Keratinocyte (primary cell): ENCODE measurements at regions not wholly inside any gene's neighbourhood (a gene's known extent, or its start where the extent isn't known, plus 50 kb on each side); places are given as distances from the start of the nearest gene placed in this dataset.

Experiments used
- DNase-seq: peaks from one replicate; pipeline ENCODE4 v3.0.0-alpha.2; 2011; ENCODE audit warnings: low read depth, missing footprints, low spot score
- FAIRE-seq: peaks from 2 replicates; lab custom pipeline; 2011; peaks lifted over from hg19 to GRCh38; lab: Jason Lieb, UNC
- H2AFZ ChIP-seq: 2 replicates; pipeline ENCODE4 v1.6.0; 2012; ENCODE audit warnings: low read length, control low read depth, inconsistent platforms; ENCODE audit not compliant: control insufficient read depth
- H3K27ac ChIP-seq: 2 replicates; pipeline ENCODE4 v1.5.1; 2011; ENCODE audit warnings: low read length; ENCODE audit not compliant: control insufficient read depth, insufficient read depth
- H3K27me3 ChIP-seq: 3 replicates; pipeline ENCODE4 v1.6.0; 2011; ENCODE audit warnings: low read length; ENCODE audit not compliant: control insufficient read depth, insufficient read depth; ENCODE audit errors: extremely low read depth
- H3K36me3 ChIP-seq, 2 experiments: 2 replicates in 1 of 2; 3 replicates in 1 of 2; pipeline ENCODE4 v1.5.1; 2011; ENCODE audit warnings: low read length in 2 of 2, mild to moderate bottlenecking in 1 of 2; ENCODE audit not compliant: control insufficient read depth in 2 of 2, insufficient read depth in 2 of 2; ENCODE audit errors: extremely low read depth in 1 of 2
- H3K4me1 ChIP-seq: 3 replicates; pipeline ENCODE4 v1.5.1; 2011; ENCODE audit warnings: low read length; ENCODE audit not compliant: control insufficient read depth, insufficient read depth; ENCODE audit errors: extremely low read depth
- H3K4me2 ChIP-seq: 3 replicates; pipeline ENCODE4 v1.6.0; 2011; ENCODE audit warnings: low read depth, low read length; ENCODE audit not compliant: control insufficient read depth, insufficient read depth; ENCODE audit errors: extremely low read depth
- H3K4me3 ChIP-seq, 3 experiments: fragments of 200-600 bp in 1 of 3; sonication (generic) in 1 of 3; 2 replicates in 2 of 3; 3 replicates in 1 of 3; pipeline ENCODE4 v1.5.1; 2011 to 2016; ENCODE audit warnings: low read length in 3 of 3, mild to moderate bottlenecking in 3 of 3, control low read depth in 2 of 3, inconsistent platforms in 1 of 3, low read depth in 1 of 3, mixed read lengths in 1 of 3, mixed run types in 1 of 3, moderate library complexity in 1 of 3; ENCODE audit not compliant: control insufficient read depth in 2 of 3, insufficient read depth in 2 of 3; ENCODE audit errors: extremely low read depth in 1 of 3
- H3K79me2 ChIP-seq: 2 replicates; pipeline ENCODE4 v1.6.0; 2012; ENCODE audit warnings: low read length; ENCODE audit not compliant: control insufficient read depth, insufficient read depth
- H3K9ac ChIP-seq: 3 replicates; pipeline ENCODE4 v1.6.0; 2011; ENCODE audit warnings: low read length; ENCODE audit not compliant: control insufficient read depth, insufficient read depth; ENCODE audit errors: extremely low read depth
- H3K9me1 ChIP-seq: 3 replicates; pipeline ENCODE4 v1.6.0; 2011; ENCODE audit warnings: low read length; ENCODE audit not compliant: control insufficient read depth, insufficient read depth; ENCODE audit errors: extremely low read depth
- H3K9me3 ChIP-seq: 2 replicates; pipeline ENCODE4 v1.5.1; 2012; ENCODE audit warnings: low read depth, low read length; ENCODE audit not compliant: control insufficient read depth
- H4K20me1 ChIP-seq: 3 replicates; pipeline ENCODE4 v1.6.0; 2011; ENCODE audit warnings: low read length; ENCODE audit not compliant: control insufficient read depth, insufficient read depth; ENCODE audit errors: extremely low read depth
- CTCF ChIP-seq, 3 experiments: IDR thresholded peaks in 1 of 3; conservative IDR thresholded peaks in 1 of 3; optimal IDR thresholded peaks in 1 of 3; 2 replicates in 2 of 3; 3 replicates in 1 of 3; pipeline versions ENCODE3 to v1.5.1; 2011; ENCODE audit warnings: low read length in 3 of 3, mild to moderate bottlenecking in 3 of 3, moderate library complexity in 2 of 3, control low read depth in 1 of 3, inconsistent platforms in 1 of 3; ENCODE audit not compliant: insufficient read depth in 2 of 3; ENCODE audit errors: extremely low read depth in 1 of 3
- EZH2 ChIP-seq: IDR thresholded peaks from one replicate; pipeline ENCODE4 v1.6.1; 2012; ENCODE audit warnings: inconsistent platforms, mild to moderate bottlenecking, low read length, moderate library complexity
- dilution Hi-C: fragments of 300-500 bp; cut with MboI; formaldehyde crosslinking; loops from one replicate; pipeline ENCODE4 v1.7.0; 2020; ENCODE audit warnings: low sequenced_read_pairs; ENCODE audit not compliant: extremely low pct_ligation_motif_present

GRCh38 chr12:91357381-91357780 is 174.8 kb upstream of the DCN start:
- H3K9ac ChIP-seq = no peak overlapping the region
- no peaks in the 10 kb centered on the region for H3K27me3 ChIP-seq
- no peak overlapping the region for H3K4me3 ChIP-seq
- H3K9me1 ChIP-seq = no peaks in the 10 kb centered on the region
- peak overlapping the region; percentile 49 for H2AFZ ChIP-seq
- H3K4me2 ChIP-seq = no peak overlapping the region
- H3K9me3 ChIP-seq = no peaks in the 10 kb centered on the region
- dilution Hi-C loops = no loop called here
- DNase-seq (no peak), FAIRE-seq (no peak)
- no peak for TF ChIP-seq CTCF (optimal IDR thresholded peaks at IDR 0.05 in 1 of 3, IDR thresholded peaks at IDR 0.05 in 1 of 3, conservative IDR thresholded peaks at IDR 0.05 in 1 of 3; ENCODE audit: extremely low read depth in 1 of 3, insufficient read depth in 2 of 3, low read length in 3 of 3)
- TF ChIP-seq EZH2 = no peak
- no peaks in the 10 kb centered on the region for H4K20me1 ChIP-seq
- no peaks in the 10 kb centered on the region for H3K79me2 ChIP-seq
- no peaks in the 10 kb centered on the region for H3K36me3 ChIP-seq
- H3K27ac ChIP-seq = no peak overlapping the region
- no peaks in the 10 kb centered on the region for H3K4me1 ChIP-seq

DNA sequence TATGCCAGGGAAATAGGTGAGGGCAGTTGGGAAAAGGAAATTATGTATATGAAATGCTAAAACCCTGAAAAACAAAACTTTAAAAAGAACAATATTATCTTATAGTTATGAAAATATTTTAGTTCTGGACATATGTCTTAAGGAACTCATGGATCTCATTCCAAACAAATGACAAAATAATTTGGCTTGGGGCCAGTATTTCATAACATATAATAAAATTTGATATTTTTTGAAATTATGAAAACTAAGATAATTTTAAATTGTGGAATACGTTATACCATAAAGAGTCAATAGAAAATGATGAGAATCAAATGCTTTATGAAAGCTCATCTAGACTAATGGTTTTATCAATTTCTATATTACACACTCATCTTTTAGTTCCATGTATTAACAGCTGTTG is 173.8 kb upstream of the DCN start:
- H2AFZ ChIP-seq = no peak overlapping the region
- H3K36me3 ChIP-seq = no peaks in the 10 kb centered on the region
- H3K4me1 ChIP-seq = no peaks in the 10 kb centered on the region
- dilution Hi-C loops = no loop called here
- no peaks in the 10 kb centered on the region for H3K27me3 ChIP-seq
- H3K79me2 ChIP-seq = no peaks in the 10 kb centered on the region
- no peak for FAIRE-seq
- no peaks in the 10 kb centered on the region for H3K9me1 ChIP-seq
- no peak overlapping the region for H3K4me2 ChIP-seq
- no peaks in the 10 kb centered on the region for H4K20me1 ChIP-seq
- H3K9ac ChIP-seq = no peak overlapping the region
- DNase-seq = no peak
- TF ChIP-seq EZH2 (no peak), CTCF (optimal IDR thresholded peaks at IDR 0.05 in 1 of 3, IDR thresholded peaks at IDR 0.05 in 1 of 3, conservative IDR thresholded peaks at IDR 0.05 in 1 of 3; ENCODE audit: extremely low read depth in 1 of 3, insufficient read depth in 2 of 3, low read length in 3 of 3) (no peak)
- no peaks in the 10 kb centered on the region for H3K9me3 ChIP-seq
- no peak overlapping the region for H3K4me3 ChIP-seq
- H3K27ac ChIP-seq = no peak overlapping the region
